ENCODE measurements at regions not wholly inside any gene's neighbourhood (a gene's known extent, or its start where the extent isn't known, plus 50 kb on each side); places are given as distances from the start of the nearest gene placed in this dataset.

DNA sequence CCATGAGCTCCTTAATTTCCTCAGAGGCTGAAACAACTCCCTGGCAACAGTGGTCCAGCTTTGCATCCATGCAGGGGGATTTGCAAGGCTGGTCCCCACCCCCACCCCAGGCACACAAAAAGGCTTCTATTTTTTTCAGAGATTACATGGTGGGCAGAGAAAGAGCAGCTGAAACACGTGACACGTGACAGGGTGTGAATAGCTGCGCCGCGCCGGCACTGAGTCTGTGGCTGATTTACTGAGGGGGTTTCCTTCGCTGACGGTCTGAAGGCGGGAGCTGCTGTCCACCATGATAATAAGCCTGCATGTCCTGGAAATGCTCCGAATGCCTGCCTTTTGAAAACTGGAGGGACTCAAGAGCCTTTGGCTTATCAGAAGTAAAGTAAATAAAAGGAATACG lies 50.7 kb upstream of the APCDD1 start:
- FAIRE-seq = no peak
- DNase-seq (ENCODE audit: insufficient read length, low spot score) = no peak
- no peak for TF ChIP-seq CTCF (IDR thresholded peaks at IDR 0.05; ENCODE audit: insufficient read depth, missing control alignments)

GRCh38 chr18:10404168-10404567 lies 50.3 kb upstream of the APCDD1 start:
- DNase-seq (ENCODE audit: insufficient read length, low spot score) (no peak), FAIRE-seq (no peak)
- no peak for TF ChIP-seq CTCF (IDR thresholded peaks at IDR 0.05; ENCODE audit: insufficient read depth, missing control alignments)

Measured in D721Med (cell line).